OCI-LY7 (cell line): ENCODE measurements at regions not wholly inside any gene's neighbourhood (a gene's known extent, or its start where the extent isn't known, plus 50 kb on each side); places are given as distances from the start of the nearest gene placed in this dataset.

Experiments
- EZH2phosphoT487 ChIP-seq: fragments of 200-600 bp; sonication (generic); IDR thresholded peaks from 2 replicates; pipeline ENCODE4 v1.6.1; 2018; ENCODE audit warnings: low read depth, borderline replicate concordance, mild to moderate bottlenecking, mixed run types, antibody characterized with exemption, low read length, moderate library complexity, mixed read lengths
- TF ChIP-seq, protein P1 (sequence below): fragments of 200-600 bp; sonication (generic); conservative IDR thresholded peaks from 2 replicates; pipeline ENCODE4 v1.5.1; 2014; ENCODE audit warnings: mild to moderate bottlenecking, antibody characterized with exemption, low read length, moderate library complexity, mixed read lengths

DNA sequence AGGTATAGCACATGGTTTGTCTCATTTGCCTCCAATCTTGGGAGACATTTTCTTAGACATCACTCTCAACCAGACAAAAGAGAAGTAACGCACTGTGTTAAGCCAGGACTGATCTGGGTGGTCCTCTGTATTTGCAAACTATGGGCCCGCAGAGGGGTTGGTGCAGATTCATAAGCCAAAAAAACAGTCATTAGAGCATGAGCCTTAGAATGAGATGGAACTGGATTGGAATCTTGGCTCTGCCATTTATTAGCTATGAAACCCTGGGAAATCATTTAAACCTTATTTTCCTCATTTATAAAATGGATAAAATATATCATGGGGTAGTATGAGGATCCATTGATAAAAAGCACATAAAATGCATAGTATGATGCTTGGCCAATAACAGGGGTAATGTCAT, 213.5 kb upstream of the APCDD1 start:
- TF ChIP-seq, protein P1, sequence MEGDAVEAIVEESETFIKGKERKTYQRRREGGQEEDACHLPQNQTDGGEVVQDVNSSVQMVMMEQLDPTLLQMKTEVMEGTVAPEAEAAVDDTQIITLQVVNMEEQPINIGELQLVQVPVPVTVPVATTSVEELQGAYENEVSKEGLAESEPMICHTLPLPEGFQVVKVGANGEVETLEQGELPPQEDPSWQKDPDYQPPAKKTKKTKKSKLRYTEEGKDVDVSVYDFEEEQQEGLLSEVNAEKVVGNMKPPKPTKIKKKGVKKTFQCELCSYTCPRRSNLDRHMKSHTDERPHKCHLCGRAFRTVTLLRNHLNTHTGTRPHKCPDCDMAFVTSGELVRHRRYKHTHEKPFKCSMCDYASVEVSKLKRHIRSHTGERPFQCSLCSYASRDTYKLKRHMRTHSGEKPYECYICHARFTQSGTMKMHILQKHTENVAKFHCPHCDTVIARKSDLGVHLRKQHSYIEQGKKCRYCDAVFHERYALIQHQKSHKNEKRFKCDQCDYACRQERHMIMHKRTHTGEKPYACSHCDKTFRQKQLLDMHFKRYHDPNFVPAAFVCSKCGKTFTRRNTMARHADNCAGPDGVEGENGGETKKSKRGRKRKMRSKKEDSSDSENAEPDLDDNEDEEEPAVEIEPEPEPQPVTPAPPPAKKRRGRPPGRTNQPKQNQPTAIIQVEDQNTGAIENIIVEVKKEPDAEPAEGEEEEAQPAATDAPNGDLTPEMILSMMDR = no peak
- no peak for TF ChIP-seq EZH2phosphoT487
